Activated gamma-delta T cell treated with Interleukin-2 at 50 U/mL for 16 hours (primary cell): ENCODE measurements at regions not wholly inside any gene's neighbourhood (a gene's known extent, or its start where the extent isn't known, plus 50 kb on each side); places are given as distances from the start of the nearest gene placed in this dataset.
"Not testable (repeated sequence)": the region's sequence is repeated elsewhere in the genome, so short reads cannot be mapped to it uniquely, and the experiment has no call there.

ENCODE experiments used
- DNase-seq: peaks from one replicate; pipeline ENCODE4 v3.0.0-alpha.2; 2020

- DNase-seq, result no peak
These were observed 283.4 kb upstream of the MYT1L start for GRCh38 chr2:2614452-2614851.

GRCh38 chr2:2613279-2614199 is 282.5 kb upstream of the MYT1L start:
- DNase-seq, result peak; percentile 72

GRCh38 chr2:2610751-2611150 is 279.7 kb upstream of the MYT1L start:
- no peak for DNase-seq

- DNase-seq, result no peak
These were observed 269.3 kb upstream of the MYT1L start for GRCh38 chr2:2600366-2600765.

GRCh38 chr2:2599441-2599840 is 268.4 kb upstream of the MYT1L start:
- DNase-seq, result no peak

- DNase-seq, result no peak
These were observed 266.6 kb upstream of the MYT1L start for GRCh38 chr2:2597712-2598111.

- DNase-seq, result no peak
These were observed 260.5 kb upstream of the MYT1L start for GRCh38 chr2:2591542-2591940.

GRCh38 chr2:2590841-2591541 is 259.9 kb upstream of the MYT1L start:
- no peak for DNase-seq

GRCh38 chr2:2590141-2590540 is 259.1 kb upstream of the MYT1L start:
- DNase-seq, result no peak

- no peak for DNase-seq
These were observed 257.7 kb upstream of the MYT1L start for GRCh38 chr2:2588777-2589176.

GRCh38 chr2:2587354-2587753 is 256.3 kb upstream of the MYT1L start:
- DNase-seq, result no peak

- DNase-seq, result no peak
These were observed 255.9 kb upstream of the MYT1L start for GRCh38 chr2:2586931-2587330.

GRCh38 chr2:2586068-2586776 is 255.1 kb upstream of the MYT1L start:
- no peak for DNase-seq

- no peak for DNase-seq
These were observed 252.0 kb upstream of the MYT1L start for GRCh38 chr2:2582998-2583545.

- no peak for DNase-seq
These were observed 250.5 kb upstream of the MYT1L start for GRCh38 chr2:2581331-2582159.

GRCh38 chr2:2580841-2581240 is 249.8 kb upstream of the MYT1L start:
- DNase-seq, result not testable (repeated sequence)

GRCh38 chr2:2580341-2580740 is 249.3 kb upstream of the MYT1L start:
- no peak for DNase-seq

GRCh38 chr2:2579814-2580213 is 248.7 kb upstream of the MYT1L start:
- no peak for DNase-seq

- no peak for DNase-seq
These were observed 246.3 kb upstream of the MYT1L start for GRCh38 chr2:2577407-2577831.

GRCh38 chr2:2575870-2576386 is 244.9 kb upstream of the MYT1L start:
- no peak for DNase-seq

GRCh38 chr2:2575181-2575577 is 244.1 kb upstream of the MYT1L start:
- no peak for DNase-seq
